GM12891 (cell line): ENCODE measurements at regions not wholly inside any gene's neighbourhood (a gene's known extent, or its start where the extent isn't known, plus 50 kb on each side); places are given as distances from the start of the nearest gene placed in this dataset.

Experiments used
- DNase-seq: peaks from one replicate; pipeline ENCODE4 v3.0.0; 2011; ENCODE audit warnings: low spot score; ENCODE audit not compliant: insufficient read length
- FAIRE-seq: peaks from 2 replicates; lab custom pipeline; 2011; peaks lifted over from hg19 to GRCh38; lab: Jason Lieb, UNC
- PAX5 ChIP-seq: IDR thresholded peaks from 2 replicates; pipeline ENCODE4 v1.6.1; 2011; ENCODE audit warnings: low read length, moderate library complexity, mild to moderate bottlenecking; ENCODE audit not compliant: insufficient read depth, severe bottlenecking
- POLR2A ChIP-seq: IDR thresholded peaks from 2 replicates; pipeline ENCODE4 v1.6.1; 2011; ENCODE audit warnings: low read depth, low read length, control low read depth
- POLR2AphosphoS5 ChIP-seq: IDR thresholded peaks from 2 replicates; pipeline ENCODE4 v1.6.1; 2011; ENCODE audit warnings: low read depth, low read length, control low read depth
- POU2F2 ChIP-seq: IDR thresholded peaks from 2 replicates; pipeline ENCODE4 v1.6.1; 2011; ENCODE audit warnings: low read depth, mild to moderate bottlenecking, control low read depth, low read length, moderate library complexity
- SPI1 ChIP-seq: IDR thresholded peaks from 2 replicates; pipeline ENCODE4 v1.6.1; 2011; ENCODE audit warnings: low read depth, low read length, control low read depth
- TAF1 ChIP-seq: IDR thresholded peaks from 2 replicates; pipeline ENCODE4 v1.6.1; 2011; ENCODE audit warnings: low read depth, low read length, control low read depth

DNA sequence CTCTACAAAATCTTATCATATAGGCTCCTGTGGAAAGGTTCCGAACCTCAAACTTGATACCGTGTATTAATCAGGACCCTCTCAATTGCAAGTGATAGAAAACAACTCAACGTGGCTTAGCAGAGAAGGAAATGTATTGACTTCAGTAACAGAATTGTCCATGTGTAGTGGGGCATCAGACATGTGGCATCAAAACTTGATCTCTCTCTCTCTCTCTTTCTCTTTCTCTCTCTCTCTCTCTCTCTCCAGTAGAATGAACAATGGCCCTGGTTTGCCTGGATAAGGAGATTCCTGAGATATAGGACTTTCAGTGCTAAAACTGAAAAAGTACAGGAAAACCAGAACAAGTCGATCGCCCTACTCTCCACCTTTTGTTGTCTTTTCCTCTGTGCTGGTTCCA is 168.2 kb downstream of the DRD1 start:
- DNase-seq = no peak
- no peak for FAIRE-seq
- no peak for TF ChIP-seq PAX5
- no peak for TF ChIP-seq POLR2A
- TF ChIP-seq SPI1 = no peak
- TF ChIP-seq TAF1 = no peak
- TF ChIP-seq POLR2AphosphoS5 = no peak
- no peak for TF ChIP-seq POU2F2

GRCh38 chr5:175275097-175275496 is 168.9 kb downstream of the DRD1 start:
- no peak for FAIRE-seq
- no peak for DNase-seq
- TF ChIP-seq SPI1 = no peak
- no peak for TF ChIP-seq POLR2AphosphoS5
- TF ChIP-seq PAX5 = no peak
- TF ChIP-seq POLR2A = no peak

- no peak for DNase-seq
- no peak for FAIRE-seq
- TF ChIP-seq PAX5 (no peak), POLR2AphosphoS5 (no peak), POU2F2 (no peak), SPI1 (no peak), POLR2A (no peak), TAF1 (no peak)
Observed at GRCh38 chr5:175274171-175274570, 169.8 kb downstream of the DRD1 start.

GRCh38 chr5:175264406-175264805 is 179.6 kb downstream of the DRD1 start:
- TF ChIP-seq SPI1 (no peak), POLR2A (no peak), TAF1 (no peak), POU2F2 (no peak), POLR2AphosphoS5 (no peak), PAX5 (no peak)
- DNase-seq = no peak
- FAIRE-seq = no peak

DNA sequence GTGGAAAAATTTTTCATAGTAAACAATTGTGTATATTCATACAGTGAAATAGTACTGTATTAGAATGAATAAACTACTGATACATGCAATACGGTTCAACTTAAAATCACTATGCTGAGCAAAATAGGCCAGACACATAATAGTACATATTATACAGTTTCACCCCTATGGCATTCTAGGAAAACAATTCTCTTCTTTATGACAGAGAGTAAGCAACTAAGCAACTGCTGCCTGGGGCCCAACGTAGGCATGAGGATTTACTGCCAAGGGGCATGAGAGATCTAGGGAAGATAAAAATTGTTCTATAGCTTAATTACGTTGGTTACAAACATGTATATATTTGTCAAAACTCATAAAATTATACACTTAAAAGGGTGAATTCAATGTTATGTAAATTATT is 180.2 kb downstream of the DRD1 start:
- TF ChIP-seq POU2F2 (no peak), TAF1 (no peak), POLR2AphosphoS5 (no peak), SPI1 (no peak), PAX5 (no peak), POLR2A (no peak)
- FAIRE-seq (no peak), DNase-seq (no peak)

GRCh38 chr5:175261526-175261925 is 182.5 kb downstream of the DRD1 start:
- TF ChIP-seq SPI1 (no peak), POU2F2 (no peak), POLR2A (no peak), PAX5 (no peak)
- DNase-seq (no peak), FAIRE-seq (no peak)

GRCh38 chr5:175261037-175261436 is 182.9 kb downstream of the DRD1 start:
- DNase-seq (no peak), FAIRE-seq (no peak)
- TF ChIP-seq POU2F2 = no peak
- TF ChIP-seq TAF1 = no peak
- TF ChIP-seq SPI1 = no peak
- TF ChIP-seq PAX5 = no peak
- TF ChIP-seq POLR2A = no peak
- TF ChIP-seq POLR2AphosphoS5 = no peak

- FAIRE-seq = no peak
- no peak for DNase-seq
- no peak for TF ChIP-seq SPI1
- no peak for TF ChIP-seq PAX5
- TF ChIP-seq TAF1 = no peak
- TF ChIP-seq POLR2A = no peak
- TF ChIP-seq POLR2AphosphoS5 = no peak
Observed at GRCh38 chr5:175257847-175258194, 186.2 kb downstream of the DRD1 start.

DNA sequence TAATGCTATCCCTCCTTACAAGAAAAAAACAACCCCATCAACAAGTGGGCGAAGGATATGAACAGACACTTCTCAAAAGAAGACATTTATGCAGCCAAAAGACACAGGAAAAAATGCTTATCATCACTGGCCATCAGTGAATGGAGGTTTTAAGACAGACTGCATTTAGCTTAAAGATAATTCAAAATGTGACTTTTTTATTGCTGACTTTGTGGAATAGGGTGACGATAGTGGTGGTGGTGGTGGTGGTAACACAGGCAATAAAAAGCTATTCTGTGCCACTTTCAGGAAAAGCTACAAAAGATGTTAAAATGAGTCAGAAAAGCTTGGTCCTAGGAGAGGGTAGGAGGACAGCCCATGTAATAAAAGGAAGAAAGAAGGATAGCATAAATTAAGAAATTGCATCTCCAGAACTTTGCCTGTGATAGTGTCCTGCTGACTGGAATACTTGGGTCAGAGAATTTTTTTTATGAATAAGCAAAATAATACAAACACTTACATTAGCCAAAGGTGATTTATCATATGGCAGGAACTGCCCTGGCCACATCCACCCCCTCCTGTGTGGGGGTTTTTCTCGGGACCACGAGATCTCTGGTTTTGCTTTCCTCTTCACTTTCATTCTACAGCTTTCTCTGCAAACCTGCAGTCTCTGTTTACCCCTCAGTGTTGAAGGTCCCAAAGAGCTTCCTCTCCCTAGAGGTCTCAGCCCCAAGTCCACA is 186.7 kb downstream of the DRD1 start:
- DNase-seq = no peak
- FAIRE-seq = no peak
- TF ChIP-seq PAX5 = no peak
- TF ChIP-seq POLR2AphosphoS5 = no peak
- TF ChIP-seq SPI1 = no peak
- TF ChIP-seq TAF1 = no peak
- no peak for TF ChIP-seq POLR2A
- no peak for TF ChIP-seq POU2F2

DNA sequence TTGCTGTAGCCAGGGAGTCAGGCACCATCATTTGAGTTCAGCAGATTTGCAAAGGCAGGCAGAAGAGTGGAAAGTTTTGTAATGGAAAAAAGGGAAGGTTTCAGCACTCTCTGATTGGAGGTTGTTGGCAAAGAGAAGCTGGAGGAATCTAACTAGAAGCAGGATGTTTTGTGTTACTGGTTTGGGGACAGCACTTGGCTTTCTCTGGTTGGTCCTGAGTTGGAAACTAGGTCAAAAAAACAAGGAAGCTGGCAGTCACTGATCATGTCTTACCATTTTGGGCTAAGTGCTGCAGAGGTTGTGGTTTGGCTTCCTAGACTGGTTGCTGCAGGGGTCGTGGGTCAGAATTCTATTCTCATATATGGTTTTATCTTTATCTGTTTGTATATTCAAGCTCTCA is 189.8 kb downstream of the DRD1 start:
- DNase-seq (no peak), FAIRE-seq (no peak)

GRCh38 chr5:175253597-175253996 is 190.4 kb downstream of the DRD1 start:
- FAIRE-seq = no peak
- TF ChIP-seq POLR2A (no peak), POLR2AphosphoS5 (no peak), TAF1 (no peak)
- DNase-seq = no peak

More for the DNA sequence above, 189.8 kb downstream of the DRD1 start:
- TF ChIP-seq POU2F2 = no peak
- no peak for TF ChIP-seq TAF1
- TF ChIP-seq POLR2A = no peak
- no peak for TF ChIP-seq POLR2AphosphoS5
- no peak for TF ChIP-seq SPI1
